ENCODE measurements at regions not wholly inside any gene's neighbourhood (a gene's known extent, or its start where the extent isn't known, plus 50 kb on each side); places are given as distances from the start of the nearest gene placed in this dataset.

GRCh38 chr4:112083587-112084347, 61.5 kb upstream of the FAM241A start:
- TF ChIP-seq POLR2AphosphoS5 (IDR thresholded peaks at IDR 0.05; ENCODE audit: borderline replicate concordance, low read depth, low read length) (no peak), EZH2 (IDR thresholded peaks at IDR 0.05) (no peak)

All from SK-N-MC (cell line).